Esophagus muscularis mucosa (tissue), 4 donors: ENCODE measurements at regions not wholly inside any gene's neighbourhood (a gene's known extent, or its start where the extent isn't known, plus 50 kb on each side); places are given as distances from the start of the nearest gene placed in this dataset.

Source experiments
- DNase-seq: peaks from one replicate; pipeline ENCODE4 v3.0.0-alpha.2; 2017; ENCODE audit errors: extremely low spot score
- H3K27ac ChIP-seq, 4 donors: fragments of 200-600 bp; sonication (generic); replicated peaks in 1 of 4; 1 replicate in 3 of 4; 2 replicates in 1 of 4; pipeline ENCODE4 v1.5.1; 2016 to 2019; ENCODE audit warnings: mild to moderate bottlenecking in 1 of 4
- H3K27me3 ChIP-seq, 4 donors: fragments of 200-600 bp; sonication (generic); one replicate each; pipeline versions ENCODE4 v1.5.1 to v1.6.0; 2016 to 2019
- H3K36me3 ChIP-seq, 4 donors: fragments of 200-600 bp; sonication (generic); one replicate each; pipeline ENCODE4 v1.5.1; 2016 to 2019
- H3K4me1 ChIP-seq, 4 donors: fragments of 200-600 bp; sonication (generic); one replicate each; pipeline ENCODE4 v1.5.1; 2016 to 2019
- H3K4me3 ChIP-seq, 4 donors: fragments of 200-600 bp; sonication (generic); 1 replicate in 2 of 4; 2 replicates in 2 of 4; pipeline ENCODE4 v1.5.1; 2016 to 2019; ENCODE audit warnings: mild to moderate bottlenecking in 4 of 4, moderate library complexity in 1 of 4
- H3K9me3 ChIP-seq, 4 donors: fragments of 200-600 bp; sonication (generic); 1 replicate in 3 of 4; 2 replicates in 1 of 4; pipeline ENCODE4 v1.5.1; 2016 to 2019
- CTCF ChIP-seq, 3 experiments: fragments of 200-600 bp in 2 of 3; fragments of 450-650 bp in 1 of 3; sonication (generic) in 2 of 3; IDR thresholded peaks; one replicate each; pipeline ENCODE4 v1.5.1; 2017 to 2019; ENCODE audit warnings: antibody characterized with exemption in 3 of 3, mild to moderate bottlenecking in 2 of 3, moderate library complexity in 1 of 3
- EP300 ChIP-seq: sonication (generic); formaldehyde crosslinking; IDR thresholded peaks from one replicate; pipeline ENCODE4 v1.6.1; 2017; ENCODE audit warnings: antibody characterized with exemption
- POLR2A ChIP-seq: fragments of 450-650 bp; IDR thresholded peaks from one replicate; pipeline ENCODE4 v1.6.1; 2017; ENCODE audit warnings: antibody characterized with exemption, moderate library complexity, mild to moderate bottlenecking, low read depth
- POLR2AphosphoS5 ChIP-seq, 2 donors: sonication (generic); formaldehyde crosslinking; IDR thresholded peaks; one replicate each; pipeline ENCODE4 v1.6.1; 2017; ENCODE audit warnings: antibody characterized with exemption in 2 of 2
- WGBS: methylation state at CpG from one replicate; pipeline ENCODE4 v1.1.5; 2018; 5-methylcytosine and 5-hydroxymethylcytosine counted together
- intact Hi-C: fragments of 100-400 bp; cut with DNase I; formaldehyde crosslinking; loops from one replicate; pipeline ENCODE4 v1.15.1; 2023

- intact Hi-C loops, result no loop called here
- no peak overlapping the region for H3K4me3 ChIP-seq
- no peak for DNase-seq
- no peaks in the 10 kb centered on the region for H3K27me3 ChIP-seq
- peaks cover 0 to 7% (median 0%) of the 10 kb centered on the region in 4 donors for H3K4me1 ChIP-seq
- peak in 1 of 2 donors; percentile 31 for TF ChIP-seq POLR2AphosphoS5 (IDR thresholded peaks at IDR 0.05)
- TF ChIP-seq EP300, result no peak
- TF ChIP-seq CTCF (IDR thresholded peaks at IDR 0.05), result no peak
- TF ChIP-seq POLR2A, result no peak
- H3K36me3 ChIP-seq, result no peaks in the 10 kb centered on the region
- H3K27ac ChIP-seq, result no peak overlapping the region
- 88% methylated on average over 4 of the region's 4 CpGs for WGBS
- H3K9me3 ChIP-seq, result no peaks in the 10 kb centered on the region
These were observed 277.1 kb downstream of the IRS2 start for GRCh38 chr13:109509154-109509900.

- H3K36me3 ChIP-seq, result no peaks in the 10 kb centered on the region
- H3K27ac ChIP-seq, result no peak overlapping the region
- H3K27me3 ChIP-seq, result no peaks in the 10 kb centered on the region
- no peak for DNase-seq
- H3K4me3 ChIP-seq, result no peak overlapping the region
- H3K9me3 ChIP-seq, result peaks cover 0 to 7% (median 0%) of the 10 kb centered on the region in 4 donors
- TF ChIP-seq POLR2AphosphoS5 (IDR thresholded peaks at IDR 0.05) (no peak), CTCF (IDR thresholded peaks at IDR 0.05) (no peak), POLR2A (no peak), EP300 (no peak)
- intact Hi-C loops, result no loop called here
- H3K4me1 ChIP-seq, result peaks cover 0 to 8% (median 4%) of the 10 kb centered on the region in 4 donors
- WGBS, result 60% methylated on average over 6 of the region's 6 CpGs
These were observed 286.1 kb downstream of the IRS2 start for GRCh38 chr13:109500146-109500773.

DNA sequence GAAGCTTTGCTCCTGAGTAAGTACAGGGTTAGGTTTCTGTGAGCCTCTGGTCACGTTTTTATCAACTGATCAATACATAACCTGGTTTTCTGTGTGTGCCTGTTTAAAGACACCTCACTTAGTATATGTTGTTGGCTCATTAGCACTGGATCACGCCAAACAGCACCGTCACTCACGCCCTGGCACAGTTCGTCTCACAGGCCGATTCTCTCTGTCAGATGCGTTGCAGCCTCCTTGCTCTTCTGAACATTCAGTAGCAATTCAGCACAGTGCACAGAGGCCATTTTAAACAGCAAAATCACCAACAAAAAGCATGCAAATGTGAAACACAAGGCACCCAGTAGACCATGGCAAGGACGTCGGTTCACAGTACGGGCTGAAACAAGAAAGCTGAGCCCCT is 288.5 kb downstream of the IRS2 start:
- Histone ChIP-seq H3K9me3 (no peaks in the 10 kb centered on the region), H3K36me3 (no peaks in the 10 kb centered on the region), H3K4me3 (no peak overlapping the region), H3K4me1 (peaks cover 0 to 18% (median 14%) of the 10 kb centered on the region in 4 donors), H3K27me3 (no peaks in the 10 kb centered on the region), H3K27ac (no peak overlapping the region)
- TF ChIP-seq EP300, result no peak
- no peak for TF ChIP-seq POLR2A
- TF ChIP-seq POLR2AphosphoS5 (IDR thresholded peaks at IDR 0.05), result no peak
- no peak for TF ChIP-seq CTCF (IDR thresholded peaks at IDR 0.05)
- no peak for DNase-seq
- 97% methylated on average over 10 of the region's 10 CpGs for WGBS
- intact Hi-C loops, result no loop called here

- no peak for DNase-seq
- H3K4me1 ChIP-seq, result peaks cover 0 to 18% (median 14%) of the 10 kb centered on the region in 4 donors
- WGBS, result 90% methylated on average over 7 of the region's 7 CpGs
- no peak for TF ChIP-seq POLR2AphosphoS5 (IDR thresholded peaks at IDR 0.05)
- TF ChIP-seq EP300, result no peak
- TF ChIP-seq POLR2A, result no peak
- no peak for TF ChIP-seq CTCF (IDR thresholded peaks at IDR 0.05)
- no peaks in the 10 kb centered on the region for H3K36me3 ChIP-seq
- no peak overlapping the region for H3K27ac ChIP-seq
- intact Hi-C loops, result no loop called here
- no peak overlapping the region for H3K4me3 ChIP-seq
- H3K27me3 ChIP-seq, result no peaks in the 10 kb centered on the region
- H3K9me3 ChIP-seq, result no peaks in the 10 kb centered on the region
These were observed 290.2 kb downstream of the IRS2 start for GRCh38 chr13:109496216-109496615.
